Cardiac septum (tissue), 1 donor: ENCODE measurements at regions not wholly inside any gene's neighbourhood (a gene's known extent, or its start where the extent isn't known, plus 50 kb on each side); places are given as distances from the start of the nearest gene placed in this dataset.
A peak's percentile ranks its signal among the peaks of the same experiment; 100 is the strongest.

Source experiments
- DNase-seq: peaks from one replicate; pipeline ENCODE4 v3.0.0-alpha.2; 2020; ENCODE audit warnings: low spot score
- intact Hi-C: fragments of 100-400 bp; cut with DNase I; formaldehyde crosslinking; loops from one replicate; pipeline ENCODE4 v1.14.0; 2022
- donor health status: DM: no; HTN: no; CAD: no.

DNA sequence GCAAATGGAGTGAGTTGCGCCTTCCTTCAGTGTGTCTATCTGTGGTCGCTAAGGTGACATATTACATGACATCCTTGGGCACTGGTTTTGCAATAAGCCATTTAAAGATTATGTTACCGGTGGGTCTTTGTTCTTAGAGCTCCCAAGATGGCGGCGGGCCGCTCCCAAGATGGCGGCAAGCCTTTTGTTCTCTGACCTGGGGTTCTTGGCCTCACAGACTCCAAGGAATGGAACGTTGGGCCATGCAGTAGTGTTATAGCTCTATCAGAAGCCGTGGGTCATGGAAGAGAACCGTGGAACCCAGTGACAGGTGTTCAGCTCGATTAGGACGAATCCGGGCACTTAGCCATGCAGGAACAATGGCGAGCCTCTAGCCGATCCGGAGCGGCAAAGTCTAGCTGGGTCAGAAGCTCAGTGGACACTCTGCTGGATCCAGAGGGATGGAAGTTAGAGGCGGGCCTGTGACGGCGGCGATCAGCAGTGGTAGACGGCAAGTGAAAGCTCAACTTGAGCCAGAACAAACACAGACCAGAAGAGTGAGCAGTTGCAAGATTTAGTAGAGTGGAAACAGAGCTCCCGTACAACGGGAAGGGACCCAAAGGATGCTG is 188.6 kb downstream of the TEX29 start:
- DNase-seq, result no peak
- intact Hi-C loops, result no loop called here

DNA sequence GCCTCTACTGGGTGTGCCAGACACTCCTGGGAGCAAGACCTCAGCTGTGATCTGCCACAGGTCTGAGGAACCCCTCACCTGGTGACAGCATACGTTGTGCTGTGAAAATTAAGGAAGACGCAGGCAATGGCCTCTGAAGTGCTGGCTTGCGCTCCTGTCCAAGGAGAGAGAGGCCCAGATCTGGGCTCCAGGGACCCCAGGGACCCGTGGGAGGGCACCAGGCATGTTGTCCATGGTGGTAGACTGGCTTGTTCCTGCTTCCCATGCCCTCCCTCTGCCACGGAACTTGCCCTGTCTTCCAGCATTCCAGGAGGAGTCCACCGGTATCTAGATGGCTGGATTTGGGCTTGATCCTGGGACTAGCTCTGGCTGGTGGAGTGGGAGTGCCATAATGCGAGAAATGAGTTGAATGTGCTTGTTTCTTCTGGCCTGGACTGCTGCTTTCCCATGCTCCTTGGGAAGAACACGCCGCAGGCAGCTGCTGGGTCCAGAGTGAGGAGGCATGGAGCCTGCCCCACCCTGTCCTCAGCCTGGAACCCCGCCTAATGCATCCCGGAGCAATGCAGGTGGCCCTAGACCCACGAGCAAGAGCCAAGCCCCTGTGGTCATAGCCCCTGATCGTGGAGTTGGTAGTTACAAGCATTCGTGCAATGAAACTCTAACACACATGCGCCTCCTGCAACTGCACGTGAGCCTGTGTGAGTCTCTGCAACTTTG is 190.2 kb downstream of the TEX29 start:
- DNase-seq, result no peak
- intact Hi-C loops, result no loop called here

GRCh38 chr13:111511219-111511732 is 190.8 kb downstream of the TEX29 start:
- intact Hi-C loops, result no loop called here
- DNase-seq, result no peak

GRCh38 chr13:111511805-111512504 is 191.5 kb downstream of the TEX29 start:
- peak; percentile 69 for DNase-seq
- intact Hi-C loops, result no loop called here

DNA sequence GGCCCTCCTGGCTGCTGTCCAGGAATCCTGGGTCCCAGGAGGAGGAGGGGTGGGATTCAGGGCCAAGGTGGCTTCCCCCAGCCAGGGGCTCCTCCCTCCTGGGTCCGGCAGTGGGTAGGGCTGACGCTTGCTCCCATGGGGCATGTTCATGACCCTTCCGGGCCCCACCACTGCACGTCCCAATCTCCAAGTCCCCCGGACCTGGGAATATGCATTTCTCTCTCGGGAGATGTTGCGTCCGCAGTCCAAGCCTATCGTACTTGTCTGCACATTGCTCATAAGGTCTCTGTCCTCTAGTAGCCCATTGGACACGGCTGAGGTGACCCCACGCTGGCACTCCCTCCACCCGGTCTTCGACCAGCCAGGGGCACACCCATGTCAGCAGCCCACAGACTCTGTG is 192.3 kb downstream of the TEX29 start:
- intact Hi-C loops, result no loop called here
- DNase-seq, result peak; percentile 71

GRCh38 chr13:111513766-111514609 is 193.5 kb downstream of the TEX29 start:
- intact Hi-C loops, result no loop called here
- no peak for DNase-seq

DNA sequence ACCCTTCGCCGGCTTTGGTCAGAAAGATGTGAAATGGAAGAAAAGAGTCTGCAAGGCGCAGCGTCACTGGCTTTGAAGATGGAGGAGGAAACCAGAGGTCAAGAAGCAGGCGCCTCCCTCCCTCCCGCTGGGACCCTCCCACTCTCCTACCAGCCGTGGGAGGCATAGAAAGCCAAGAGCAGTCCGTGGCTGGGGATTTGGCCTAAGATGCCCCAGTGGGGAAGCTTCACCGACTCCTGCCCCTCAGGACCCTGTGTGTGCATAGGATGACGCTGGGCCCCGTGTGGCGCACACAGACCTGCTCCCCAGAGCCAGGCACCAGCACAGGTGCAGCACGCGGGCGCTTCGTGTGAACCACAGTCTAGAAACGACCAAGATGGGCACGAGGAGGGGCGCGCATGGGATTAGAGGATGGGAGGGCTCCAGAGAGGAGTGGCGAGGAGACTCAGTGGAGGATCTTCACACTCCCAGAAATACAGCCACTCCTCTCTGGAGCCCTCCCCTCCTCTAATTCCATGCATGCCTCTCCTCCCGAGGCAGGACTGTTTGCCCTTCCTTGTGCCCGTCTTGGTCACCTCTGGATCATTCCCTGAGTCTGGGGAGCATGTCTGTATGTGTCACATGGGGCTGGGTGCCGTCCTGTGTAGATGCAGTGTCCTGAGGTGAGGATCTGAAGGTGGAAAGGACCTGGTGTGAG is 194.3 kb downstream of the TEX29 start:
- DNase-seq, result no peak
- intact Hi-C loops, result no loop called here

DNA sequence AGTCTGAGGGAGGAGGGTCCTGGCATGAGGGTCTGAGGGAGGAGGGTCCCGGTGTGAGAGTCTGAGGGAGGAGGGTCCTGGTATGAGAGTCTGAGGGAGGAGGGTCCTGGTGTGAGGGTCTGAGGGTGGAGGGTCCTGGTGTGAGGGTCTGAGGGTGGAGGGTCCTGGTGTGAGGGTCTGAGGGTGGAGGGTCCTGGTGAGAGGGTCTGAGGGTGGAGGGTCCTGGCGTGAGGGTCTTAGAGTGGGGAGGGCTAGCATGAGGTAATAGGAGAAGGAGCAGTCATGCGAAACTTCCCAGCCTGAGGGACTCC is 194.8 kb downstream of the TEX29 start:
- DNase-seq, result no peak
- intact Hi-C loops, result no loop called here

GRCh38 chr13:111515635-111516034 is 195.2 kb downstream of the TEX29 start:
- no peak for DNase-seq
- intact Hi-C loops, result no loop called here

GRCh38 chr13:111516712-111517640 is 196.5 kb downstream of the TEX29 start:
- intact Hi-C loops, result no loop called here
- DNase-seq, result no peak

DNA sequence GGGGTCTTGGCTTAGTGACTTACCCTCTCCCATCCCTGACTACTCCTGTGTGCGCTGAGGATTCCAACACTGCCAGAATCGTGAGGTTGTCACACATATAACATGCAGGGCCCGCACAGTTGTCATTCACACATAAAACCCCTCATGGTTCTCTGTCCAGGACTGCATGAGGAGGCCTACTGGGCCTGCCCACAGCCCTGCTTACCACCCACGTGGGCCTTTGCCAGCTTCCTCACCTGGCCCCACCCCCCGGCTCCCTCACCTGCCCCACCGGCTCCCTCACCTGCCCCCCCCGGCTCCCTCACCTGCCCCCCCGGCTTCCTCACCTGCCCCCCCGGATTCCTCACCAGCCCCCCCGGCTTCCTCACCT is 197.2 kb downstream of the TEX29 start:
- intact Hi-C loops, result no loop called here
- DNase-seq, result no peak

DNA sequence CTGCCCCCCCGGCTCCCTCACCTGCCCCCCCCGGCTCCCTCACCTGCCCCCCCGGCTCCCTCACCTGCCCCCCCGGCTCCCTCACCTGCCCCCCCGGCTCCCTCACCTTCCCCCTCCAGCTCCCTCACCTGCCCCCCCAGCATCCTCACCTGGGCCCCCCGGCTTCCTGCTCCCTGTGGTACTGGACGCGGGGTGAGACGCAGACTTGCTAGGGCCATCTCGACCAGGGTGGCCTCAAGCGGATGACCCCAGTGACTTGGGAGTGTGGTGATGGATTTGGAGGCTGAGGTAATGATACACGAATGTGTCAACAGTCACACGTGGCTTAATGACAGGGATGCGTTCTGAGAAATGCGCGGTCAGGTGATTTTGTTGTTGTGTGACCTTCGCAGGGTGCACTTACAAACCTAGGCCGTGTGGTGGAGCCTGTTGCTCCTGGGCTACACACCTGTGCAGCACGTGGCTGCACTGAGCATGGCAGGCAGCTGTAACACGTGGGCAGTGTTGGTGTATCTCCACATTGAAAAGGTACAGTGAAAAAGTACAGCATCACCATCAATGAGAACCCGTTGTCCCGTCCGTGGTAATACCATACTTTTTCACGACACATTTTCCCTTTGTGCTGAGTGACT is 197.8 kb downstream of the TEX29 start:
- intact Hi-C loops, result no loop called here
- DNase-seq, result no peak

DNA sequence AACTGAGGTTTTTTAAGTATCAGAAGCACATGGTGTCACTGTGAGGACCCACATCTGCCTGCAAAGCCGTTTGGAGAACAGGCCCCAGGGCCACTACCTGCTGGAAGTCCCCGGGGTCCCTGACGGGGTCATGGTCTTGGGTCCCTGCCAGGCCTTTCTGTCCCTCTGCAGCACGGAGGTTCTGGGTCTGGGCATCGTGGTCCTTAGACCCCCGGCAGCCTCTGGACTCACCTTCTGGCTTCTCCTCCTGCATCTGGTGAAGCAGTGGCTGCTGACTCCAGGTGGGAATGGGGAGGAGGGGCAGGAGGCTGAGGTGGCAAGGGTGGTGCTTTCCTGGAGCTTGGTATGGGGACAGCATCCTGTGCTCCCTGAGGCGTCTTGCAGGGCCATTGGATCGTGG is 198.6 kb downstream of the TEX29 start:
- DNase-seq, result no peak
- intact Hi-C loops, result no loop called here

- DNase-seq, result no peak
- intact Hi-C loops, result no loop called here
Observed at GRCh38 chr13:111519490-111520170, 199.2 kb downstream of the TEX29 start.

- no peak for DNase-seq
- intact Hi-C loops, result no loop called here
Observed at GRCh38 chr13:111521030-111521429, 200.6 kb downstream of the TEX29 start.

DNA sequence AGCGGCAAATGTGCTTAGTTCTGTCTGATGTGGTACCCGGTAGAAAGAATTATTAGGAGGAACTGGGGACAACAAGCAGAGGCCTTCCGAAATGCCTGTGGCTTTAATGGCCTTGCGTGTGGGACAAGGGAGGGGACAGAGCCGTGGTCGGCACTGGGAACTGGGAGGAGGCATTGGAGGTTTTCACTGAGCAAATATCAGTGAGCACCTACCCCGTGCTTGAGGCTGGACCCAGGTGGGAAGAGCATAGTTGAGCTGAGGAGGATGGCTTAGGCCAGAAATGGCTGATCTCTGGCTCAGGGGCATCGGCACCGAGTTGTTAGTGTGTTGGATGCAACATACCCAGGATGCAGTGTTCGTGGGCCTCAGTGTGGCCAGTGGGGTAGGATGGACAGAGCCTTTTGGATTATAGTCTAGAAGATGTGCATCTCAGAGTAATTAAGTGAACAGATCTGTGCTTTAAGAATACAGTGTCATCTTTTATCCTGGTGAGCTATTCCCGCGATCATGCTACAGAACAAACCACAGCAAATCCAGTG is 201.3 kb downstream of the TEX29 start:
- intact Hi-C loops, result no loop called here
- DNase-seq, result no peak
